ENCODE measurements at regions not wholly inside any gene's neighbourhood (a gene's known extent, or its start where the extent isn't known, plus 50 kb on each side); places are given as distances from the start of the nearest gene placed in this dataset.

- Mint-ChIP-seq H3K4me3 (no peak overlapping the region), H3K4me1 (ENCODE audit: low read depth) (no peaks in the 10 kb centered on the region)
- intact Hi-C loops (cut with DNase I, micrococcal nuclease), result no loop called here
Observed at GRCh38 chr5:155211764-155212163, 198.2 kb downstream of the KIF4B start.

GRCh38 chr5:155222393-155222792 lies 208.8 kb downstream of the KIF4B start:
- H3K4me1 ChIP-seq (ENCODE audit: insufficient read depth, low read length), result no peaks in the 10 kb centered on the region
- intact Hi-C loops (cut with DNase I, micrococcal nuclease), result no loop called here
- H3K27ac ChIP-seq (ENCODE audit: low read depth in 1 of 2, low read length in 2 of 2), result no peak overlapping the region
- H3K36me3 ChIP-seq (ENCODE audit: insufficient read depth, low read length), result no peaks in the 10 kb centered on the region
- ChIA-PET CTCF (no interaction called here), POLR2A (no interaction called here)
- TF ChIP-seq CTCF (IDR thresholded peaks at IDR 0.05), result no peak
- peaks cover 0 to 3% of the 10 kb centered on the region in 2 experiments for H3K27me3 ChIP-seq (ENCODE audit: control insufficient read depth in 1 of 2, insufficient read depth in 2 of 2, low read length in 2 of 2)
- no peaks in the 10 kb centered on the region for H3K4me1 Mint-ChIP-seq (ENCODE audit: low read depth)
- ATAC-seq (ENCODE audit: poor library complexity) (no peak), DNase-seq (no peak)
- H3K27me3 Mint-ChIP-seq, result peaks cover 9% of the 10 kb centered on the region
- no peak overlapping the region for H3K4me3 ChIP-seq (ENCODE audit: low read length)
- no peaks in the 10 kb centered on the region for H3K36me3 Mint-ChIP-seq (ENCODE audit: low read depth)
- no peaks in the 10 kb centered on the region for H3K9me3 ChIP-seq (ENCODE audit: control insufficient read depth in 1 of 2, insufficient read depth in 1 of 2, low read length in 2 of 2)
- peaks cover 2% of the 10 kb centered on the region for H3K9me3 Mint-ChIP-seq
- no peak overlapping the region for H3K4me3 Mint-ChIP-seq
- H3K27ac Mint-ChIP-seq, result no peak overlapping the region

More at GRCh38 chr5:155211764-155212163, 198.2 kb downstream of the KIF4B start:
- Histone ChIP-seq H3K4me3 (ENCODE audit: low read length) (no peak overlapping the region), H3K36me3 (ENCODE audit: insufficient read depth, low read length) (no peaks in the 10 kb centered on the region), H3K9me3 (ENCODE audit: control insufficient read depth in 1 of 2, insufficient read depth in 1 of 2, low read length in 2 of 2) (no peaks in the 10 kb centered on the region), H3K27me3 (ENCODE audit: control insufficient read depth in 1 of 2, insufficient read depth in 2 of 2, low read length in 2 of 2) (no peaks in the 10 kb centered on the region), H3K27ac (ENCODE audit: low read depth in 1 of 2, low read length in 2 of 2) (no peak overlapping the region), H3K4me1 (ENCODE audit: insufficient read depth, low read length) (no peaks in the 10 kb centered on the region)
- no peak for DNase-seq
- TF ChIP-seq CTCF (IDR thresholded peaks at IDR 0.05), result no peak
- POLR2A ChIA-PET, result no interaction called here
- Mint-ChIP-seq H3K9me3 (peaks cover 7% of the 10 kb centered on the region), H3K36me3 (ENCODE audit: low read depth) (no peaks in the 10 kb centered on the region), H3K27me3 (no peaks in the 10 kb centered on the region), H3K27ac (no peak overlapping the region)
- CTCF ChIA-PET, result no interaction called here
- ATAC-seq (ENCODE audit: poor library complexity), result no peak

GRCh38 chr5:155229135-155229534 lies 215.6 kb downstream of the KIF4B start:
- POLR2A ChIA-PET, result no interaction called here
- no peaks in the 10 kb centered on the region for H3K4me1 ChIP-seq (ENCODE audit: insufficient read depth, low read length)
- TF ChIP-seq CTCF (IDR thresholded peaks at IDR 0.05), result no peak
- Mint-ChIP-seq H3K4me1 (ENCODE audit: low read depth) (no peaks in the 10 kb centered on the region), H3K27ac (no peak overlapping the region), H3K27me3 (peaks cover 2% of the 10 kb centered on the region), H3K36me3 (ENCODE audit: low read depth) (no peaks in the 10 kb centered on the region), H3K4me3 (no peak overlapping the region), H3K9me3 (peaks cover 2% of the 10 kb centered on the region)
- no peaks in the 10 kb centered on the region for H3K27me3 ChIP-seq (ENCODE audit: control insufficient read depth in 1 of 2, insufficient read depth in 2 of 2, low read length in 2 of 2)
- H3K9me3 ChIP-seq (ENCODE audit: control insufficient read depth in 1 of 2, insufficient read depth in 1 of 2, low read length in 2 of 2), result no peaks in the 10 kb centered on the region
- intact Hi-C loops (cut with DNase I, micrococcal nuclease), result no loop called here
- H3K27ac ChIP-seq (ENCODE audit: low read depth in 1 of 2, low read length in 2 of 2), result no peak overlapping the region
- H3K4me3 ChIP-seq (ENCODE audit: low read length), result no peak overlapping the region
- ATAC-seq (ENCODE audit: poor library complexity) (no peak), DNase-seq (no peak)
- H3K36me3 ChIP-seq (ENCODE audit: insufficient read depth, low read length), result no peaks in the 10 kb centered on the region
- CTCF ChIA-PET, result interaction anchor here (1.0 kb wide), 1 partner anchor 20 kb away, joined by 3 read pairs; no protein-coding TSS in a partner anchor
